ENCODE measurements at regions not wholly inside any gene's neighbourhood (a gene's known extent, or its start where the extent isn't known, plus 50 kb on each side); places are given as distances from the start of the nearest gene placed in this dataset.
A peak's percentile ranks its signal among the peaks of the same experiment; 100 is the strongest.
"Not testable (repeated sequence)": the region's sequence is repeated elsewhere in the genome, so short reads cannot be mapped to it uniquely, and the experiment has no call there.

GRCh38 chr3:110311541-110311940, 760.1 kb upstream of the NECTIN3 start:
- peak; percentile 41 for DNase-seq (ENCODE audit: low read depth)
- H3K4me3 ChIP-seq (ENCODE audit: low read length), result no peak overlapping the region
- TF ChIP-seq CTCF (conservative IDR thresholded peaks at IDR 0.05; ENCODE audit: low read length), result no peak

GRCh38 chr3:110314512-110315114, 757.0 kb upstream of the NECTIN3 start:
- peak; percentile 68 for TF ChIP-seq CTCF (conservative IDR thresholded peaks at IDR 0.05; ENCODE audit: low read length)
- DNase-seq (ENCODE audit: low read depth), result peak; percentile 44

GRCh38 chr3:110318108-110318507, 753.5 kb upstream of the NECTIN3 start:
- no peak for TF ChIP-seq CTCF (conservative IDR thresholded peaks at IDR 0.05; ENCODE audit: low read length)
- peak; percentile 11 for DNase-seq (ENCODE audit: low read depth)
- no peak overlapping the region for H3K4me3 ChIP-seq (ENCODE audit: low read length)

More at GRCh38 chr3:110314512-110315114, 757.0 kb upstream of the NECTIN3 start:
- H3K4me3 ChIP-seq (ENCODE audit: low read length), result no peak overlapping the region

- H3K4me3 ChIP-seq (ENCODE audit: low read length), result no peak overlapping the region
- no peak for DNase-seq (ENCODE audit: low read depth)
- no peak for TF ChIP-seq CTCF (conservative IDR thresholded peaks at IDR 0.05; ENCODE audit: low read length)
These were observed 748.3 kb upstream of the NECTIN3 start for GRCh38 chr3:110323349-110323748.

- no peak for TF ChIP-seq CTCF (conservative IDR thresholded peaks at IDR 0.05; ENCODE audit: low read length)
- H3K4me3 ChIP-seq (ENCODE audit: low read length), result no peak overlapping the region
- DNase-seq (ENCODE audit: low read depth), result no peak
These were observed 747.4 kb upstream of the NECTIN3 start for GRCh38 chr3:110324171-110324705.

- TF ChIP-seq CTCF (conservative IDR thresholded peaks at IDR 0.05; ENCODE audit: low read length), result no peak
- no peak overlapping the region for H3K4me3 ChIP-seq (ENCODE audit: low read length)
- peak; percentile 16 for DNase-seq (ENCODE audit: low read depth)
These were observed 743.7 kb upstream of the NECTIN3 start for GRCh38 chr3:110327870-110328269.

GRCh38 chr3:110331562-110331961, 740.1 kb upstream of the NECTIN3 start:
- DNase-seq (ENCODE audit: low read depth); H3K4me3 ChIP-seq (ENCODE audit: low read length): not testable (repeated sequence)
